Sigmoid colon (tissue), 6 donors: ENCODE measurements at regions not wholly inside any gene's neighbourhood (a gene's known extent, or its start where the extent isn't known, plus 50 kb on each side); places are given as distances from the start of the nearest gene placed in this dataset.

Experiments used
- DNase-seq: peaks from one replicate; pipeline ENCODE4 v3.0.0-alpha.2; 2019
- H3K27ac ChIP-seq, 4 donors: fragments of 200-600 bp; sonication (generic); one replicate each; pipeline ENCODE4 v1.5.1; 2016 to 2019; ENCODE audit warnings: mild to moderate bottlenecking in 1 of 4
- H3K27me3 ChIP-seq, 3 donors: fragments of 200-600 bp; sonication (generic); one replicate each; pipeline ENCODE4 v1.5.1; 2019; ENCODE audit warnings: mild to moderate bottlenecking in 1 of 3
- H3K36me3 ChIP-seq, 4 donors: fragments of 200-600 bp; sonication (generic); one replicate each; pipeline ENCODE4 v1.5.1; 2016 to 2019
- H3K4me1 ChIP-seq, 4 donors: fragments of 200-600 bp; sonication (generic); one replicate each; pipeline ENCODE4 v1.5.1; 2017 to 2019
- H3K4me3 ChIP-seq, 4 donors: fragments of 200-600 bp; sonication (generic); one replicate each; pipeline ENCODE4 v1.5.1; 2017 to 2019; ENCODE audit warnings: mild to moderate bottlenecking in 2 of 4, moderate library complexity in 1 of 4
- H3K9me3 ChIP-seq, 4 donors: fragments of 200-600 bp in 3 of 4; sonication (generic) in 3 of 4; one replicate each; pipeline versions ENCODE4 v1.5.1 to v1.6.1; 2013 to 2019
- CTCF ChIP-seq, 4 experiments: fragments of 450-650 bp in 3 of 4; fragments of 200-600 bp in 1 of 4; IDR thresholded peaks; one replicate each; pipeline ENCODE4 v1.5.1; 2016 to 2019; ENCODE audit warnings: antibody characterized with exemption in 4 of 4, mild to moderate bottlenecking in 3 of 4, moderate library complexity in 2 of 4
- EP300 ChIP-seq, 4 donors: sonication (generic); formaldehyde crosslinking; IDR thresholded peaks; one replicate each; pipeline ENCODE4 v1.6.1; 2017; ENCODE audit warnings: antibody characterized with exemption in 4 of 4
- POLR2A ChIP-seq, 2 donors: fragments of 450-650 bp; IDR thresholded peaks; one replicate each; pipeline ENCODE4 v1.6.1; 2016; ENCODE audit warnings: antibody characterized with exemption in 2 of 2, mild to moderate bottlenecking in 2 of 2, moderate library complexity in 2 of 2
- POLR2AphosphoS5 ChIP-seq, 4 donors: sonication (generic); formaldehyde crosslinking; IDR thresholded peaks; one replicate each; pipeline ENCODE4 v1.6.1; 2017; ENCODE audit warnings: antibody characterized with exemption in 4 of 4
- WGBS, 2 donors: extraction: QIAGEN DNeasy Blood & Tissue Kit; methylation state at CpG; one replicate each; pipeline ENCODE4 v1.1.7; 2013; 5-methylcytosine and 5-hydroxymethylcytosine counted together
- intact Hi-C: fragments of 100-400 bp; cut with DNase I; formaldehyde crosslinking; loops from one replicate; pipeline ENCODE4 v1.15.1; 2023
- donor health status: healthy with polysubstance abuse.
- donor health status: healthy.

GRCh38 chr17:77613218-77613617, 345.3 kb upstream of the TNRC6C start:
- Histone ChIP-seq H3K27me3 (no peaks in the 10 kb centered on the region), H3K9me3 (no peaks in the 10 kb centered on the region), H3K4me3 (no peak overlapping the region), H3K36me3 (no peaks in the 10 kb centered on the region), H3K4me1 (peaks cover 0 to 42% (median 39%) of the 10 kb centered on the region in 4 donors), H3K27ac (no peak overlapping the region)
- peak; percentile 65 for DNase-seq
- 88 to 91% methylated on average over 7 of the region's 7 CpGs for WGBS, 2 donors
- TF ChIP-seq EP300 (IDR thresholded peaks at IDR 0.05) (no peak), POLR2AphosphoS5 (IDR thresholded peaks at IDR 0.05) (no peak), CTCF (IDR thresholded peaks at IDR 0.05) (no peak), POLR2A (IDR thresholded peaks at IDR 0.05) (no peak)
- intact Hi-C loops = no loop called here

GRCh38 chr17:77613627-77614026, 344.9 kb upstream of the TNRC6C start:
- no peak for TF ChIP-seq CTCF (IDR thresholded peaks at IDR 0.05)
- no peak for TF ChIP-seq POLR2AphosphoS5 (IDR thresholded peaks at IDR 0.05)
- no peak for TF ChIP-seq POLR2A (IDR thresholded peaks at IDR 0.05)
- no peak for TF ChIP-seq EP300 (IDR thresholded peaks at IDR 0.05)
- H3K4me3 ChIP-seq = no peak overlapping the region
- 91 to 93% methylated on average over 8 of the region's 8 CpGs for WGBS, 2 donors
- no peaks in the 10 kb centered on the region for H3K27me3 ChIP-seq
- H3K27ac ChIP-seq = no peak overlapping the region
- peaks cover 0 to 42% (median 39%) of the 10 kb centered on the region in 4 donors for H3K4me1 ChIP-seq
- H3K9me3 ChIP-seq = no peaks in the 10 kb centered on the region
- DNase-seq = no peak
- intact Hi-C loops = no loop called here
- H3K36me3 ChIP-seq = no peaks in the 10 kb centered on the region

GRCh38 chr17:77615703-77616253, 342.7 kb upstream of the TNRC6C start:
- peak overlapping the region; percentile 45 to 79 (median 60) for H3K27ac ChIP-seq
- DNase-seq = no peak
- no peaks in the 10 kb centered on the region for H3K27me3 ChIP-seq
- no peaks in the 10 kb centered on the region for H3K9me3 ChIP-seq
- TF ChIP-seq POLR2A (IDR thresholded peaks at IDR 0.05) (no peak), POLR2AphosphoS5 (IDR thresholded peaks at IDR 0.05) (no peak), EP300 (IDR thresholded peaks at IDR 0.05) (no peak), CTCF (IDR thresholded peaks at IDR 0.05) (no peak)
- WGBS, 2 donors = 10 to 50% methylated on average over 4 of the region's 4 CpGs
- no peaks in the 10 kb centered on the region for H3K36me3 ChIP-seq
- no peak overlapping the region for H3K4me3 ChIP-seq
- intact Hi-C loops = no loop called here
- H3K4me1 ChIP-seq = peaks cover 0 to 33% (median 26%) of the 10 kb centered on the region in 4 donors

GRCh38 chr17:77616254-77616731, 342.2 kb upstream of the TNRC6C start:
- H3K4me3 ChIP-seq = no peak overlapping the region
- H3K9me3 ChIP-seq = no peaks in the 10 kb centered on the region
- H3K4me1 ChIP-seq = peaks cover 0 to 28% (median 21%) of the 10 kb centered on the region in 4 donors
- no peaks in the 10 kb centered on the region for H3K36me3 ChIP-seq
- H3K27ac ChIP-seq = peak overlapping the region in 2 of 4 donors; percentile 65 to 79
- DNase-seq = no peak
- intact Hi-C loops = no loop called here
- 26 to 44% methylated on average over 3 of the region's 3 CpGs for WGBS, 2 donors
- TF ChIP-seq POLR2AphosphoS5 (IDR thresholded peaks at IDR 0.05) = no peak
- H3K27me3 ChIP-seq = no peaks in the 10 kb centered on the region

GRCh38 chr17:77617516-77617915, 341.0 kb upstream of the TNRC6C start:
- Histone ChIP-seq H3K4me1 (peaks cover 0 to 28% (median 20%) of the 10 kb centered on the region in 4 donors), H3K9me3 (no peaks in the 10 kb centered on the region), H3K4me3 (no peak overlapping the region), H3K36me3 (no peaks in the 10 kb centered on the region), H3K27me3 (no peaks in the 10 kb centered on the region), H3K27ac (no peak overlapping the region)
- no peak for TF ChIP-seq POLR2AphosphoS5 (IDR thresholded peaks at IDR 0.05)
- no peak for TF ChIP-seq CTCF (IDR thresholded peaks at IDR 0.05)
- TF ChIP-seq EP300 (IDR thresholded peaks at IDR 0.05) = no peak
- TF ChIP-seq POLR2A (IDR thresholded peaks at IDR 0.05) = no peak
- DNase-seq = no peak
- 87 to 89% methylated on average over 8 of the region's 8 CpGs for WGBS, 2 donors
- intact Hi-C loops = no loop called here
